Activated CD8-positive, alpha-beta memory T cell treated with anti-CD3 and anti-CD28 coated beads for 24 hours (primary cell): ENCODE measurements at regions not wholly inside any gene's neighbourhood (a gene's known extent, or its start where the extent isn't known, plus 50 kb on each side); places are given as distances from the start of the nearest gene placed in this dataset.
A peak's percentile ranks its signal among the peaks of the same experiment; 100 is the strongest.
"Not testable (repeated sequence)": the region's sequence is repeated elsewhere in the genome, so short reads cannot be mapped to it uniquely, and the experiment has no call there.

Experiments
- DNase-seq: peaks from one replicate; pipeline ENCODE4 v3.0.0-alpha.2; 2020

DNA sequence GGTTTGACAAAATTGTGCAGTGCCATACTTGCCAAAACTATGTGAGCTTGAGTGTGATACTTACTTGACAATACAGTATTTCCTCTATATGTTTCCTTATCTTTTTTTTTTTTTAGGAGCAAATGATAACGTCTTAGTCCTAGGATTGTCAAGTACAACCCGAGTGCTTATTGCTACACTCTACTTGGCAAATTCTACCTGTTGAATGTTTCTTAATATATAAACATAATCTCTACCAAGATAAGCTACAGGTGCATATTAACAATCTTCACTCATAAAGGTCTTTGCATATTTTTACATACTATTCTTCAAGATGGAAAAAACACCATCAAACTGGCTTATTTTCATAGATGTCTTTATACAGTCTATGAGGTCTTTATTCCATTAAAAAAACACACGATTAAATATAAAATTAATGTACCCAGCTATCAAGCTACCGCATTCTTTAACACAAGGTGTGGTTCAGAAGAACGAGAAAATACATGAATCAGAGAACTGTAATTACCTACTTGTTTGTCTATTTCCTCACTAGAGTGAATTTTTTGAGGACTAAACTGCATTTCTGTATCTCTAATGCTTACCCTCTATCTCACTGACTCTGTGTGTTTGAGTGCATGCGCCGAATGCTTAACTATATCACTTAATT is 76.1 kb upstream of the PDSS1 start:
- no peak for DNase-seq

DNA sequence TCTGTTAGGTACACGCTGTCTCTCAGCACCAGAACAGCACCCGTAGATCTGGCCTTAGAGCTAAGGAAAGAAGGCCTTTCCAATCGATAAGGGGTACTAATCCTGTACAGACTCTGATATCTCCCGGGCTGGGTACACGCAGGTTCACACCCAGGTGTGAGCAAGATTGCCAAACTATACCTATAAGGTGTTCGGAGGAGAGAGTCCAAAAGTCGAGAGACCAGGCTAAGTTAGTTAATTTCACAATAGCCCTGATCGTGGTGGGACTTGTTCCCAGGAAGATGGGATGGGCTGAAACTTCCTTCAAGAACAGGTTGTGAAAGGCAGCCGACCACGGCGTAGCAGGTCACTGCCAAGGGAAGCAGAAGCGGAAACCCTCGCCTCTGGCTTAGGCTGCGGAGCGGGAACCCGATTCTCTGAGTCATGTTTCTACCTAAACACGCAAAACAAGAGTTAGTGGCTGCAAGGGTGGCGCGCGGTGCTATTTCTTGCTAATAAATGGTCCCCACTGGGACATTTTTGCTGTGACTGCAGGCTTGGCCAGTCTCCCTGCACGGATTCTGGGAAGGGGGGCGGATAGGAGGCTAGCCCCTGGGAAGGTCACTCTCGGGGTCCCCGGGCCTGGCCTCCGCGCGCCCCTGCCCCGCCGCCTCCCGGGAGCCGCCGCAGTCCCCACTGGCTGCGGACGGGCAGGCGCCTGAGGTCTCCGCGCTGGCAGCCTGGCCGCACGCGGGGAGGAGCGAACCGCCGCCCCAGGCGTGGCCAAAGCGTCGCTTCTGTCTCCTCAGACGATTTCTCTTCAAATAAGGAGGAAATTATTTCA is 75.4 kb upstream of the PDSS1 start:
- peak; percentile 69 for DNase-seq

DNA sequence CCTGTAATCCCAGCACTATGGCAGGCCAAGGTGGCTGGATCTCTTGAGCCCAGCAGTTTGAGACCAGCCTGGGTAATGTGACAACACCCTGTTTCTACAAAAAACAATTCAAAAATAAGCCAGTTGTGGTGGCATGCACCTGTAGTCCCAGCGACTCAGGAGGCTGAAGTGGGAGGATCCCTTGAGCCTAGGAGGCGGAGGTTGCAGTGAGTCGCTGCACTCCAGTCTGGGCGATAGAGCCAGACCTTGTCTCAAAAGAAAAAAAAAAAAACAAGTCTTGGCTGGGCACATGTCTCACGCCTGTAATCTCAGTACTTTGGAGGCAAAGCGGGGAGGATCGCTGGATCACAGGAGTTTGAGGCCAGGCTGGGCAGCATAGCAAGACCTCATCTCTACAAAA is 74.6 kb upstream of the PDSS1 start:
- no peak for DNase-seq

DNA sequence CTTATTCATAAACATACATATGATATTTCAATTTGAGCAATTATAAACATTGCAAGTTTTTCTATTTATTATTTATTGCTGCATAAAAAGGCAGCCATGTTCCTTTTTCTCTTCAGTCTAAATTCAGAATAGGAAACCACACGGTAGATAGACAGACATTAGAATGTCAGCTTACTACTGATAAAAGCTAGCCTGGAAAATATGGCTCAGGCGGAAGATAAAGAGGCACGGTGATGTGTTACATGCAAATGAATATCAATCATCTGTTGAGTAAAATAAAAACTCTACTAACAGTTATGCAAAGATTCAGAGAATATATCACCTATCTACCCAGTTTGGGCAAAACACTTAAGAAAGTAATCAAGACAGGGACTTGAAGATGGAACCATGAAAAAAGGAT is 73.5 kb upstream of the PDSS1 start:
- DNase-seq: no peak

DNA sequence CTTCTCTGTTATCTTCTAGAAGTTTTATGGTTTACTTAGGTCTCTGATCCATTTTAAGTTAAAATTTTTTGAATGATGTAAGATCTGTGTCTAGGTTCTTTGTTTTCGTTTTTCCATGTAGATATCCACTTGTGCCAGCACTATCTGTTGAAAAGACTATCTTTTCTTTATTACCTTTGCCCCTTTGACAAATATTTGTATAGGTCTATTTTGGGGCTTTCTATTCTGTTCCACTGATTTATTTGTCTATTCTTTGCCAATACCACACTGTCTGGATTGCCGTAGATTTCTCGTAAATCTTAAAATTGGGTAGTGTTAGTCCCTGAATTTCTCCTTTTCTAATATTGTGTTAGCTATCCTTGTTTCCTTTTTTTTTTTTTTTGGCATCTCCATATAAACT is 71.4 kb upstream of the PDSS1 start:
- DNase-seq: no peak

DNA sequence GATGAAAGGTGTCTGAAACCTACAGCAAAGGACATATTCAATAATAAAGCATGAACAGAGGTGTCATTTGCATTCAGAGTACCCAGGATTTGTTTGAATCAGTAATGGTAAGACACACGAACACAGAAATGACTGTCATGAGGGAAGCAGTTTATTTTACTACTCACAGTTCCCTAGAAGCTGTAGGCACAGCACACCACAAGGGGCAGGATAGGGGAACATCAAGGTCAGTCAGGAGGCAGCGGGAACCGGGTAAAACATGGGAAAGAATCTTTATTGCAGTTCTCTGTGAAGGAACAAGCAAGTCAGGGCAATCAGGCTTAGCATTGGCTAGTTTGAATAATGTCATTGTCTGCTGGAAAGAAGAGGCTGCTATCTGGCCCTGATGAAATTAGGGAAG is 70.2 kb upstream of the PDSS1 start:
- DNase-seq: no peak

DNA sequence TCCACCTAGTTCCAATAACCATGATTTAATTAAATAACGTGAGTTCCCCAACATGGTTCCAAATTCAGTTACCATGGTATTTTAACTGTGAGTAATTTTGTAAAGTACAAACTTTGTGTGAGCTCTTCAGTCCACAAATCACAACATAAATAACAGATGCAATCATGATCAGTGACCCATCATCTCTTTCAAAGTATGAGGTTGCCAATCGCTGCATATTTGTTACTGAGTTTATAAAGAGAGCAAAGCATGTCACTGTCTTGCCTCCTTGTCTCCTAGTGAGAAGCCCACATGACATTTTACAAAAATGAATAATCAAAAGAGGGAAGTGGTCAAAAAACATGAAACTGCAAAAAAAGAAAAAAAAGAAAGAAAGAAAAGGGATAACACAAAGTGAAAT is 69.1 kb upstream of the PDSS1 start:
- DNase-seq: no peak

DNA sequence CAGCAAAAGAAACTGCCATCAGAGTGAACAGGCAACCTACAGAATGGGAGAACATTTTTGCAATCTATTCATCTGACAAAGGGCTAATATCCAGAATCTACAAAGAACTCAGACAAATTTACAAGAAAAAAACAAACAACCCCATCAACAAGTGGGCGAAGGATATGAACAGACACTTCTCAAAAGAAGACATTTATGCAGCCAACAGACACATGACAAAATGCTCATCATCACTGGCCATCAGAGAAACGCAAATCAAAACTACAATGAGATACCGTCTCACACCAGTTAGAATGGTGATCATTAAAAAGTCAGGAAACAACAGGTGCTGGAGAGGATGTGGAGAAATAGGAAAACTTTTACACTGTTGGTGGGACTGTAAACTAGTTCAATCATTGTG is 65.3 kb upstream of the PDSS1 start:
- not testable (repeated sequence) for DNase-seq

DNA sequence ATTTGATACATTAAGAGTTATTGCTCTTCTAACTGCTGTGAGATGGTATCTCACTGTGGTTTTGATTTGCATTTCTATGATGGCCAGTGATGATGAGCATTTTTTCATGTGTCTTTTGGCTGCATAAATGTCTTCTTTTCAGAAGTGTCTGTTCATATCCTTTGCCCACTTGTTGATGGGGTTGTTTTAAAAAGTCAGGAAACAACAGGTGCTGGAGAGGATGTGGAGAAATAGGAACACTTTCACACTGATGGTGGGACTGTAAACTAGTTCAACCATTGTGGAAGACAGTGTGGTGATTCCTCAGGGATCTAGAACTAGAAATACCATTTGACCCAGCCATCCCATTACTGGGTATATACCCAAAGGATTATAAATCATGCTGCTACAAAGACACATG is 63.4 kb upstream of the PDSS1 start:
- DNase-seq: not testable (repeated sequence)

DNA sequence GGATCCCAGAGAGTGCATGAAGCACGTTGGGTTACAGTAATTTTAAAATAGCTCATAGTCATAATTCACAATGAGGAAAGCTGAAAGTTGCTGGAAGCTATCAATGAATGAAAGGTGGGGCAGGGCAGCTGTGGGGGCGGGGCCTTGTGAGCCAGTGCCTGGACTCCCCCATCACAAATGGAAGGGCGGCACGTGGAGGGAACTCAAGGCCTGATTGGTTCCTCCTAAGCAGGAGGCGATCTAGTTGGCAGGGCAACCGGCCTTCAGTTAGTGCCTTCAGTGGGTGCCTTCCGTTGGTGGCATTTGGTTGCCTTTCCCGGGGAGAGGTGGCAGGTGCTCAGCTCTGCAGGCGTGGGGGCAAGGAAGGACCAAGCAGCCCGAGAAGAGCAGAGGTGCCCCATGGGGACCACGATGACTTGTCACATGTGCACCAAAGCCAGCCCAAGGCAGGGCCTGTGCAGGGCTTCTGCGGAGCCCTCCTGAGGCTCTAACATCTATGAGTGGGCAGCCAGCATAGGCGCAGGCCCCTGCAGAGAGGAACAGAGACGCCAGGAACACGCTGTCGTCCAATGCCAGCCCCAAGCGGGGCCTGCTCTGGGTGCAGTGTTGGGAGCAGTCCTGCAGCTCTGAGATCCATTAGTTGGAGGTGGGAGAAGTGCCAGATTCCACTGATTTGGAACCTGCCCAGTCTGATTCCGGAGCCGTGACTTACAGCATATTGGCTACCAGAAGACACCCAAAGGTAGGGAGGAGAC is 59.8 kb upstream of the PDSS1 start:
- no peak for DNase-seq

DNA sequence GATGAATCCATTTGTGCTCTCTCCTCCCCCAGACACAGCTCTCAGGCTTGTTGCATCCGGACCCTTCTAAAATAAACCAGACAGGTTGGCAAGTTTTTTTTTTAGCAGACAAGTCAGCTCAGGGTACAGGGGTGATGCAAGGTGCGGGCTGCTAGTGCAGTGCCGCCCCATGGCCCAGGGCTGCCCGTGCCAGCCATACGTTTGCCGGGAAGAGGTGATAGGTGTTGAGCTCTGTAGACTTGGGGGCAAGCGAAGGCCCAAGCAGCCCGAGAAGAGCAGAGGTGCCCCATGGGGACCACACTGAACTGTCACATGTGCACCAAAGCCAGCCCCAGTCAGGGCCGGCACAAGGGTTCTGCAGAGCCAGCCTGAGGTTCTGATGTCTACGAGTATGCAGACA is 57.1 kb upstream of the PDSS1 start:
- no peak for DNase-seq

DNA sequence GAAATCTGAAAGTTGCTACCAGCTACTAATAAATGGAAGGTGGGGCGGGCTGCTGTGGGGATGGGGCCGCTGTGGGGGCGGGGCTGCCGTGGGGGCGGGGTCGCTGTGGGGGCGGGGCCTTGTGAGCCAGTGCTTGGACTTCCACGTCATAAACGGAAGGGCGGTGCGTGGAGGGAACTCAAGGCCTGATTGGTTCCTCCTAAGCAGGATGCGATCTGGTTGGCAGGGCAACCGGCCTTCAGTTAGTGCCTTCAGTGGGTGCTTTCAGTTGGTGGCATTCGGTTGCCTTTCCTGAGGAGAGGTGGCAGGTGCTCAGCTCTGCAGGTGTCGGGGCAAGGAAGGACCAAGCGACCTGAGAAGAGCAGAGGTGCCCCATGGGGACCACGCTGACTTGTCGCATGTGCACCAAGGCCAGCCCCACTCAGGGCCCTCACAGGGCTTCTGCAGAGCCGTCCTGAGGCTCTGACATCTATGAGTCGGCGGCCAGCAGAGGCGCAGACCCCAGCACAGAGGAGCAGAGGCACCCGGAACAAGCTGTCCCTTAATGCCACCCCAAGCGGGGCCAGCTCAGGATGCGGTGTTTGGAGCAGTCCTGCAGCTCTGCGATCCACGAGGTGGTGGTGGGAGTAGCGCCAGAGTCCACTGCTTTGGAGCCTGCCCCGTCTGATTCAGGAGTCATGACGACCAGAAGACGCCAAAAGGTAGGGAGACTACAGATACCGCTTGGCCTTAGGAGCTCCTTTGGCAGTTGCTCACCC is 54.4 kb upstream of the PDSS1 start:
- no peak for DNase-seq

DNA sequence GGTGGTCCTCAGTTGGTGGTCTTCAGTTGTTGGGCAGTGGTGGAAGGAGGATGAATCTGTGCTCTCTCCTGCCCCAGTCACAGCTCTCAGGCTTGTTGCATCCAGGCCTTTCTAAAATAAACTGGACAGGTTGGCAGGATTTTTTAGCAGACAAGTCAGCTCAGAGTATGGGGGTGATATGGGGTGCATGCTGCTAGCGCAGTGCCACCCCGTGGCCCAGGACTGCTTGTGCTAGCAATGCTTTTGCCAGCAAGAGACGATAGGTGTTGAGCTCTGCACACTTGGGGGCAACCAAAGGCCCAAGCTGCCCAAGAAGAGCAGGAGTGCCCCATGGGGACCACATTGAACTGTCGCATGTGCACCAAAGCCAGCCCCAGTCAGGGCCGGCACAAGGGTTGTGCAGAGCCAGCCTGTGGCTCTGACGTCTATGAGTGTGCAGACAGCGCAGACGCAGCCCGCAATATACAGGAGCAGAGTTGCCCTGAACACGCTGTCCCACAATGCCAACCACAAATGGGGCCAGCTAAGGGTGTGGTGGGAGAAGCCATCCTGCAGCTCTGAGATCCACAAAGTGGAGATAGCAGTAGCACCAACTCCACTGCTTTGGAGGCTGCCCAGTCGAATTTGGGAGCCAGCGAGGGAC is 49.8 kb upstream of the PDSS1 start:
- no peak for DNase-seq
